VCaP (cell line): ENCODE measurements at regions not wholly inside any gene's neighbourhood (a gene's known extent, or its start where the extent isn't known, plus 50 kb on each side); places are given as distances from the start of the nearest gene placed in this dataset.
"Not testable (repeated sequence)": the region's sequence is repeated elsewhere in the genome, so short reads cannot be mapped to it uniquely, and the experiment has no call there.

Experiments used
- H3K27ac ChIP-seq: fragments of 450-650 bp; 2 replicates; pipeline ENCODE4 v1.5.1; 2017
- CTCF ChIP-seq: fragments of 450-650 bp; conservative IDR thresholded peaks from 2 replicates; pipeline ENCODE4 v1.5.1; 2017; ENCODE audit warnings: mild to moderate bottlenecking, moderate library complexity

DNA sequence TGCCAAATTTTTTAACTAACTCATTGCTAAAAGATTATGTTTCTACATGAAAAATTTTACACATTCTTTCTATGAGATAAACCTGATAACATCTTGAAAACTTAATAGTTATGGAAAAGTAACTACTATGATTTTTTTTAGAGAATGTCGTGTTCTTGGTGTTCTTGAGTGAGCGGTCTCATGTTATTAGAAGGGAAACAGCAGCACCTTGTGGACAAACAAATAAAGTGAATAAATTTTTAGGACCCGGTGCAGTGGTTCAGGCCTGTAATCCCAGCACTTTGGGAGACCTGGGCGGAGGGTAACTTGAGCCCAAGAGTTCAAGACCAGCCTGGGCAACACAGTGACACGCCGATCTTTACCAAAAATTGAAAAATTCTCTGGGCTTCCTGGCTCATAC, 166.0 kb downstream of the FOXD4L6 start:
- H3K27ac ChIP-seq = not testable (repeated sequence)
- TF ChIP-seq CTCF = peak; percentile 49

DNA sequence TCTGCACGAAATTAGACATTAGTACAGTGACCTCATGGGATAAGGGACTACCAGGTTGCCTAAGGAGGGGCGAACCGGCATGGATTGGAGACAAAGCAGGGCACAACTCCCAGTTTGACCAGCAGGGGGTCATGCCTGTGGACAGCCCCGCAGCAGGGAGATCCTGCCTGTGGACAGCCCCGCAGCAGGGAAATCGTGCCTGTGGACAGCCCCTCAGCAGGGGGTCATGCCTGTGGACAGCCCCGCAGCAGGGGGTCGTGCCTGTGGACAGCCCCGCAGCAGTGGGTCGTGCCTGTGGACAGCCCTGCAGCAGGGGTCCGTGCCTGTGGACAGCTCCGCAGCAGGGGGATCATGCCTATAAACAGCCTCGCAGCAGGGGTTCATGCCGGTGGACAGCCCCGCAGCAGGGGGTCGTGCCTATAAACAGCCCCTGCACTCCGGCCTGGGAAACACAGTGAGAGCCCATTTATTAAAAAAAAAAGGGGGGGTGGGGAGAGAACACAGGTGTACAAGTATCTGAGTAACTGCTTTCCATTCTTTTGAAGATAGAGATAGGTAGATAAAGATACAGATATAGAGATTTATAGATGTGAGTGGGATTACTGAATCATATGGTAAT, 176.5 kb downstream of the FOXD4L6 start:
- peak; percentile 63 for TF ChIP-seq CTCF
- not testable (repeated sequence) for H3K27ac ChIP-seq

GRCh38 chr9:40946228-40946627, 182.3 kb downstream of the FOXD4L6 start:
- not testable (repeated sequence) for H3K27ac ChIP-seq

- H3K27ac ChIP-seq = not testable (repeated sequence)
Measured at GRCh38 chr9:40942730-40943129, 185.8 kb downstream of the FOXD4L6 start.

GRCh38 chr9:40939888-40940209, 188.6 kb downstream of the FOXD4L6 start:
- not testable (repeated sequence) for H3K27ac ChIP-seq

DNA sequence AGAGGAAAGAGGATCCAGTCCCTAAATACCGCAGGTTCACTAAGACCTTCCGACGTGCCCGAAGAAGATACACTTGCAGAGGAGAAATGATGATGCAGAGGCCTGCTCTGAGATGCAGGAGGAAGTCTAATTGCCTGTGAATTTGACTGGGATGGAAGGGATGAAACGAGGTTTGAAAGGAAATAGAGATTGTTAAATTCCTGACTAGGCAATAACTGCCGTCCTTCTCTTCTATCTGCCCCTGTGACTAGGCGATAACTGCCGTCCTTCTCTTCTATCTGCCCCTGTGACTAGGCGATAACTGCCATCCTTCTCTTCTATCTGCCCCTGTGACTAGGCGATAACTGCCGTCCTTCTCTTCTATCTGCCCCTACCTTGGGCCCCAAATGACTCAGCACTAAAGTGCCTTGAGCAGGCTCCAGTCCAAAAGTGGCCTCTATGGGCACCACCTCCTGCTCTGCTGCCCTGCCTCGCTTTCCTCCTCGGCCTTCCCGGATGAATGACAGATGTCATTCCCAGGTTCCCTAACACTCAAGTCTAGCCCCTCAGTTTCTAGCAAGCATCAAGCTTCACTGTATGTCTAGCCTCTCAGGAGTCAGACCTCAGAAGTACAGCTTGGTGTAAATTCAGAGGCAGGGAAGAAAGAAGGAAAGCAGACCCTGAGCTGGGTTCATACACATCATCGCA, 189.1 kb downstream of the FOXD4L6 start:
- H3K27ac ChIP-seq = not testable (repeated sequence)

- TF ChIP-seq CTCF = no peak
- no peak overlapping the region for H3K27ac ChIP-seq
Measured at GRCh38 chr9:40935336-40935735, 193.1 kb downstream of the FOXD4L6 start.

- H3K27ac ChIP-seq = not testable (repeated sequence)
Measured at GRCh38 chr9:40934480-40934879, 194.0 kb downstream of the FOXD4L6 start.

DNA sequence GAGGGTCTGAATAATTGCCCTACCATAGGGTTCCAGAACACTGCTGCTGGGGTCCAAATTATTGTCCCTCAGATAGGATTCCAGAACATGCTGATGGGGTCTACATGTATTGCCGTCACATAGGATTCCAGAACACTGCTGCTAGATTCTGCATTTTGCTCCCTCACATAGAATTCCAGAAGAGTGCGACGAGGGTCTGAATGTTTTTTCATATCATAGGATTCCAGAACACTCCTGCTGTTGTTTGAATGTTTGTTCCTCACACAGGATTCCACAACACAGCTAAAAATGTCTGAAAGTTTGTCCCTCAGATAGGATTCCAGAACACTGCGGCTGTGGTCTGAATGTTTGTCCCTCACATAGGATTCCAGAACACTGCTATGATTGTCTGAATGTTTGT, 198.1 kb downstream of the FOXD4L6 start:
- H3K27ac ChIP-seq = not testable (repeated sequence)

- H3K27ac ChIP-seq = not testable (repeated sequence)
Measured at GRCh38 chr9:40929488-40929845, 199.0 kb downstream of the FOXD4L6 start.

GRCh38 chr9:40928803-40929487, 199.5 kb downstream of the FOXD4L6 start:
- H3K27ac ChIP-seq = no peak overlapping the region
- TF ChIP-seq CTCF = no peak
